HFFc6 (cell line): ENCODE measurements at regions not wholly inside any gene's neighbourhood (a gene's known extent, or its start where the extent isn't known, plus 50 kb on each side); places are given as distances from the start of the nearest gene placed in this dataset.

Experiments
- DNase-seq: peaks from one replicate; pipeline ENCODE4 v3.0.0-alpha.2; 2018
- H3K27ac Mint-ChIP-seq: 2 replicates; pipeline ENCODE4 v1.8.0; 2020; ENCODE audit warnings: mild to moderate bottlenecking, mixed read lengths
- H3K27me3 Mint-ChIP-seq: 2 replicates; pipeline ENCODE4 v1.8.0; 2021; ENCODE audit warnings: mild to moderate bottlenecking, moderate library complexity, mixed read lengths; ENCODE audit not compliant: insufficient read depth
- H3K36me3 Mint-ChIP-seq: 2 replicates; pipeline ENCODE4 v1.8.0; 2021; ENCODE audit warnings: low read depth, mixed read lengths
- H3K4me1 Mint-ChIP-seq: 2 replicates; pipeline ENCODE4 v1.8.0; 2020; ENCODE audit warnings: low read depth, mixed read lengths
- H3K4me3 Mint-ChIP-seq: 2 replicates; pipeline ENCODE4 v1.8.0; 2020; ENCODE audit warnings: mild to moderate bottlenecking, moderate library complexity, mixed read lengths
- H3K9me3 Mint-ChIP-seq: 2 replicates; pipeline ENCODE4 v1.8.0; 2020; ENCODE audit warnings: mild to moderate bottlenecking, mixed read lengths
- TF ChIP-seq, protein P1 (sequence below): fragments of 200-600 bp; sonication (generic); IDR thresholded peaks from 2 replicates; pipeline ENCODE4 v1.5.0; 2021; ENCODE audit warnings: antibody characterized with exemption, mild to moderate bottlenecking

DNA sequence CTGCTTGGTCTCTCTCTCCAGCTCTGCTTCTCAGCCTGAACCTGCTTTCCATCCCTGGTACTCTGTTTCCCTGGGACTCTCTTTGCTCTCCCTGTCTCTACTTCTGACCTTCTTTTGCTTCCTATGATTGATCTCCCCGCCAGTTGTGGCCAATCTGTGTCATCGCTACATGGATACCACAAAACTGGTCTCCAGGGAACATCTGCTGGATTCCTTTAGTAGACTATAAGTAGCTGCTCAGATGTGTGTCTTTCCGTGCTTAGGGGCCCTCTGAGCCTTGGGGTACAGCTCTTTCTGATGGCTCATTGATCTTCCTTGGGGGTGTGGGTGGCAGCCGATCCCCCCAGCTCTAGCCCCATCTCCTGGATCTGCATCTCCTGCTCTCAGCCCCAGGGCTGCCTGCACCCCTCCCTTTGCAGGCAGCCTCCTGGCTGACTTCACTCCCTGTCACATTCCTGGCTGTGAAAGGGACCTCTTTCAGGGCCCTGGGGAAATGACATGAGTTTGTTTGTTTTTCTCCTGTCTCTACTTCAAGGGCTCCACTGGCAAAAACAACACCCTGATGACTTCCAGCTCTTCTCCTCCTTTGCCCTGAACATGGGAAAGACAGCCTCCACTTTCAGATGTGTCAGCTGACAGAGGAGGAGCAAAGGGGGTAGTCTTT is 333.7 kb downstream of the CYP26B1 start:
- no peak overlapping the region for H3K4me3 Mint-ChIP-seq
- H3K4me1 Mint-ChIP-seq: peaks cover 7% of the 10 kb centered on the region; the same call in 1 of the 2 replicates
- no peak for DNase-seq
- no peak overlapping the region for H3K27ac Mint-ChIP-seq
- H3K36me3 Mint-ChIP-seq: no peaks in the 10 kb centered on the region
- TF ChIP-seq, protein P1, sequence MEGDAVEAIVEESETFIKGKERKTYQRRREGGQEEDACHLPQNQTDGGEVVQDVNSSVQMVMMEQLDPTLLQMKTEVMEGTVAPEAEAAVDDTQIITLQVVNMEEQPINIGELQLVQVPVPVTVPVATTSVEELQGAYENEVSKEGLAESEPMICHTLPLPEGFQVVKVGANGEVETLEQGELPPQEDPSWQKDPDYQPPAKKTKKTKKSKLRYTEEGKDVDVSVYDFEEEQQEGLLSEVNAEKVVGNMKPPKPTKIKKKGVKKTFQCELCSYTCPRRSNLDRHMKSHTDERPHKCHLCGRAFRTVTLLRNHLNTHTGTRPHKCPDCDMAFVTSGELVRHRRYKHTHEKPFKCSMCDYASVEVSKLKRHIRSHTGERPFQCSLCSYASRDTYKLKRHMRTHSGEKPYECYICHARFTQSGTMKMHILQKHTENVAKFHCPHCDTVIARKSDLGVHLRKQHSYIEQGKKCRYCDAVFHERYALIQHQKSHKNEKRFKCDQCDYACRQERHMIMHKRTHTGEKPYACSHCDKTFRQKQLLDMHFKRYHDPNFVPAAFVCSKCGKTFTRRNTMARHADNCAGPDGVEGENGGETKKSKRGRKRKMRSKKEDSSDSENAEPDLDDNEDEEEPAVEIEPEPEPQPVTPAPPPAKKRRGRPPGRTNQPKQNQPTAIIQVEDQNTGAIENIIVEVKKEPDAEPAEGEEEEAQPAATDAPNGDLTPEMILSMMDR: no peak
- peaks cover 20% of the 10 kb centered on the region for H3K27me3 Mint-ChIP-seq
- no peaks in the 10 kb centered on the region for H3K9me3 Mint-ChIP-seq

DNA sequence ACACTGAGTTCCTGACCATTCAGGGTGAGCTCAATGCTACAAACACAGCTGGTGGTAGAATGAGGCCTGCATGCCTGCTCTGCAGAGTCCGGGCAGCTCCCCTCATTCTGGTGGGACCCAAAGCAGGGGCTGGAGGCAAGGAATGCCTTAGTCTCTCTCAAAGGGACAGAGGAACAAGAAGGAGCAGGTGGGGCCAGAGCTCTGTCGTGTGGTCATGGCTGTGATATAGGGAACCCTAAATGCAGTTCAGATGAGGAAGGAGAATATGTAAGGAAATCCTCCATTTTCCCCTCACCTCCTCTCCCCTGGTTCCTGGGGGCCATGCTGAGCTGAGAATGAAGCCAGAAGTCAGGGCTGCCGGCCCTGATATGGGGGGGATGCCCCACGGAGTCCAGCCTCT is 334.3 kb downstream of the CYP26B1 start:
- no peak overlapping the region for H3K4me3 Mint-ChIP-seq
- peaks cover 20% of the 10 kb centered on the region for H3K27me3 Mint-ChIP-seq
- H3K9me3 Mint-ChIP-seq: no peaks in the 10 kb centered on the region
- TF ChIP-seq, protein P1: no peak
- H3K4me1 Mint-ChIP-seq: peaks cover 7% of the 10 kb centered on the region; the same call in 1 of the 2 replicates
- H3K27ac Mint-ChIP-seq: no peak overlapping the region
- no peak for DNase-seq
- H3K36me3 Mint-ChIP-seq: no peaks in the 10 kb centered on the region

GRCh38 chr2:71812736-71813135 is 334.9 kb downstream of the CYP26B1 start:
- H3K4me1 Mint-ChIP-seq: peaks cover 7% of the 10 kb centered on the region; the same call in 1 of the 2 replicates
- H3K27me3 Mint-ChIP-seq: peaks cover 19% of the 10 kb centered on the region

DNA sequence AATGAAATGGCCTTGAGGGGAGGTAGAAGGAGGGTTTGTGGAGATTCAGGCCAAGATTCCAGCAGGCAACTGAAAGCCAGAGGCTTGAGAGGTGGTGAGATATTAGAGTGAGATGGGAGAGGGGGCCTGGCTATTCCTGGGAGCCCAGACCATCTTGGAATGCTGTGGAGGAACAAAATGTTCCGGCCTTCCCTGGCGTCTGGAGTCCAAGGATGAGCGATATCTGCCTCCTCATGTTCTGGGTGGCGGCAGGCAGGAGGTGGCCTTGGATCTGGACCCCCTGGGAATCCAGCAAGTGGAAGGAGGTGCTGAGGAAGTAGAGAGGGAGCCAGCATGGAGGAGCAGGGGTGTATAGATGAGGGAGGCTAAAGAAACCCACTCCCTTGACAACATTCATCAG is 335.9 kb downstream of the CYP26B1 start:
- Mint-ChIP-seq H3K9me3 (no peaks in the 10 kb centered on the region), H3K4me1 (peaks cover 7% of the 10 kb centered on the region; the same call in 1 of the 2 replicates), H3K4me3 (no peak overlapping the region), H3K36me3 (no peaks in the 10 kb centered on the region), H3K27ac (no peak overlapping the region), H3K27me3 (peaks cover 19% of the 10 kb centered on the region)
- TF ChIP-seq, protein P1: no peak
- DNase-seq: no peak

More at GRCh38 chr2:71812736-71813135, 334.9 kb downstream of the CYP26B1 start:
- H3K36me3 Mint-ChIP-seq: no peaks in the 10 kb centered on the region
- H3K9me3 Mint-ChIP-seq: no peaks in the 10 kb centered on the region
- no peak overlapping the region for H3K4me3 Mint-ChIP-seq
- no peak overlapping the region for H3K27ac Mint-ChIP-seq
- TF ChIP-seq, protein P1: no peak
- no peak for DNase-seq

GRCh38 chr2:71811157-71811556 is 336.5 kb downstream of the CYP26B1 start:
- Mint-ChIP-seq H3K4me3 (no peak overlapping the region), H3K4me1 (peaks cover 7% of the 10 kb centered on the region; the same call in 1 of the 2 replicates), H3K27me3 (peaks cover 19% of the 10 kb centered on the region), H3K9me3 (no peaks in the 10 kb centered on the region), H3K27ac (no peak overlapping the region), H3K36me3 (no peaks in the 10 kb centered on the region)
- DNase-seq: no peak
- TF ChIP-seq, protein P1: no peak
